WTC11 (cell line): ENCODE measurements at regions not wholly inside any gene's neighbourhood (a gene's known extent, or its start where the extent isn't known, plus 50 kb on each side); places are given as distances from the start of the nearest gene placed in this dataset.

Experiments
- AR ChIP-seq: fragments of 250-450 bp; sonication (Bioruptor Pico); IDR thresholded peaks from 2 replicates; pipeline ENCODE4 v1.9.0; 2021; ENCODE audit warnings: mild to moderate bottlenecking
- CREM ChIP-seq: sonication (generic); formaldehyde crosslinking; IDR thresholded peaks from 2 replicates; pipeline ENCODE4 v1.8.1; 2022; ENCODE audit warnings: mild to moderate bottlenecking, missing genetic modification reagents, moderate library complexity
- FOXJ3 ChIP-seq: sonication (generic); formaldehyde crosslinking; IDR thresholded peaks from 2 replicates; pipeline ENCODE4 v1.9.0; 2021; ENCODE audit warnings: missing genetic modification reagents, mild to moderate bottlenecking, borderline replicate concordance
- GABPB1 ChIP-seq: sonication (generic); formaldehyde crosslinking; IDR thresholded peaks from 2 replicates; pipeline ENCODE4 v1.8.1; 2023; ENCODE audit warnings: mild to moderate bottlenecking, missing genetic modification reagents
- HMGA2 ChIP-seq: fragments of 250-450 bp; sonication (Bioruptor Pico); IDR thresholded peaks from 2 replicates; pipeline ENCODE4 v1.4.0; 2021; ENCODE audit warnings: mild to moderate bottlenecking, moderate library complexity
- MYBL2 ChIP-seq: sonication (generic); formaldehyde crosslinking; IDR thresholded peaks from 2 replicates; pipeline ENCODE4 v1.8.1; 2023; ENCODE audit warnings: mild to moderate bottlenecking, moderate library complexity, missing genetic modification reagents
- NR3C1 ChIP-seq: sonication (generic); formaldehyde crosslinking; conservative IDR thresholded peaks from 2 replicates; pipeline ENCODE4 v1.8.1; 2023; ENCODE audit warnings: low read depth, mild to moderate bottlenecking, missing genetic modification reagents
- USF2 ChIP-seq: sonication (generic); formaldehyde crosslinking; IDR thresholded peaks from 2 replicates; pipeline ENCODE4 v1.8.1; 2023; ENCODE audit warnings: mild to moderate bottlenecking, missing genetic modification reagents, moderate library complexity
- ZNF121 ChIP-seq: sonication (generic); formaldehyde crosslinking; IDR thresholded peaks from 2 replicates; pipeline ENCODE4 v1.8.0; 2023; ENCODE audit warnings: missing genetic modification reagents
- ZNF416 ChIP-seq: fragments of 250-450 bp; sonication (Bioruptor Pico); IDR thresholded peaks from 2 replicates; pipeline ENCODE4 v1.9.0; 2021; ENCODE audit warnings: mild to moderate bottlenecking, inconsistent platforms
- TF ChIP-seq, protein P1 (sequence below): fragments of 200-600 bp; IDR thresholded peaks from 2 replicates; pipeline ENCODE4 v1.8.0; 2022; ENCODE audit warnings: antibody characterized with exemption
- TF ChIP-seq, protein P2 (sequence below): fragments of 250-450 bp; sonication (Bioruptor Pico); IDR thresholded peaks from 2 replicates; pipeline ENCODE4 v1.8.0; 2021; ENCODE audit warnings: mild to moderate bottlenecking
- TF ChIP-seq, protein P3 (sequence below): sonication (generic); formaldehyde crosslinking; conservative IDR thresholded peaks from 2 replicates; pipeline ENCODE4 v1.8.1; 2022; ENCODE audit warnings: mild to moderate bottlenecking, missing genetic modification reagents
- TF ChIP-seq, protein P4 (sequence below): sonication (generic); formaldehyde crosslinking; IDR thresholded peaks from 2 replicates; pipeline ENCODE4 v1.8.0; 2022; ENCODE audit warnings: mild to moderate bottlenecking, missing genetic modification reagents

DNA sequence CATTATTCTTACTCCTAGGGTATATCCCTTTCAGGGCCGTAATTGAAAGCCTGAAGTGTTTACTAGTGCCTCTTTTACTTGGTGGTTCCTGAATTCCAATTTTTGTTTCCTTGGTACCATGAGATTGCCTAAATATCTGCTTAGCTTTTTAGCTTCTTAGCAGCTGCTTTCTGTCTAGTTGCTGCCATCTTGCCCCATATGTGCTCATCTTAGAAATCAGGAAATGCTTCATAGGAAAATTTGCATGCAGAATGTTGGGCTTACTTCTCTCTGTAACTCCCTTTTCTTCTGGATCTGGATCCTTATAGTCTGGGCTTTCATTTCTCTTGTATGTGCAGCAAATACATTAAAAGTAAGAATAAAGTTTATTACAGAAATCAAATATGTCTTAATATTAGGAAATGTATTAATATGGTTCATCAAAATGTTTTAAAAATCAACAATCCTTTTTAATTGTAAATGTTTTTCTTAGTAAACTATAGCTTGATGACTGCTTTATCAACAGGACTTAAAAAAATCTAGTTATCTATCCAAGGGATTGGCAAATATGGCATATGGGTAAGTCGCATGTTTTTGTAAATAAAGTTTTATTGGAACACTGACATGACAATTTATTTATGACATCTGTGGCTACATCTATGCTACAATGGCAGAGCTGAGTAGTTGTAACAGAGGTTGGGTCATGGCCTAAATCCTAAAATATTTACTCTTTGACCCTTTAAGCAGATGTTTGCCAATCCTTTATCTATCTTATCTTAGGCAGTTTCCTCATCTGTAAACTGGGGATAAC lies 73.5 kb upstream of the CDK6 start:
- TF ChIP-seq, protein P1, sequence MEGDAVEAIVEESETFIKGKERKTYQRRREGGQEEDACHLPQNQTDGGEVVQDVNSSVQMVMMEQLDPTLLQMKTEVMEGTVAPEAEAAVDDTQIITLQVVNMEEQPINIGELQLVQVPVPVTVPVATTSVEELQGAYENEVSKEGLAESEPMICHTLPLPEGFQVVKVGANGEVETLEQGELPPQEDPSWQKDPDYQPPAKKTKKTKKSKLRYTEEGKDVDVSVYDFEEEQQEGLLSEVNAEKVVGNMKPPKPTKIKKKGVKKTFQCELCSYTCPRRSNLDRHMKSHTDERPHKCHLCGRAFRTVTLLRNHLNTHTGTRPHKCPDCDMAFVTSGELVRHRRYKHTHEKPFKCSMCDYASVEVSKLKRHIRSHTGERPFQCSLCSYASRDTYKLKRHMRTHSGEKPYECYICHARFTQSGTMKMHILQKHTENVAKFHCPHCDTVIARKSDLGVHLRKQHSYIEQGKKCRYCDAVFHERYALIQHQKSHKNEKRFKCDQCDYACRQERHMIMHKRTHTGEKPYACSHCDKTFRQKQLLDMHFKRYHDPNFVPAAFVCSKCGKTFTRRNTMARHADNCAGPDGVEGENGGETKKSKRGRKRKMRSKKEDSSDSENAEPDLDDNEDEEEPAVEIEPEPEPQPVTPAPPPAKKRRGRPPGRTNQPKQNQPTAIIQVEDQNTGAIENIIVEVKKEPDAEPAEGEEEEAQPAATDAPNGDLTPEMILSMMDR = no peak
- TF ChIP-seq MYBL2 (CRISPR knock-in tag) = no peak
- TF ChIP-seq ZNF121 (CRISPR knock-in tag) = no peak
- TF ChIP-seq ZNF416 (CRISPR knock-in tag) = no peak
- TF ChIP-seq, protein P2, sequence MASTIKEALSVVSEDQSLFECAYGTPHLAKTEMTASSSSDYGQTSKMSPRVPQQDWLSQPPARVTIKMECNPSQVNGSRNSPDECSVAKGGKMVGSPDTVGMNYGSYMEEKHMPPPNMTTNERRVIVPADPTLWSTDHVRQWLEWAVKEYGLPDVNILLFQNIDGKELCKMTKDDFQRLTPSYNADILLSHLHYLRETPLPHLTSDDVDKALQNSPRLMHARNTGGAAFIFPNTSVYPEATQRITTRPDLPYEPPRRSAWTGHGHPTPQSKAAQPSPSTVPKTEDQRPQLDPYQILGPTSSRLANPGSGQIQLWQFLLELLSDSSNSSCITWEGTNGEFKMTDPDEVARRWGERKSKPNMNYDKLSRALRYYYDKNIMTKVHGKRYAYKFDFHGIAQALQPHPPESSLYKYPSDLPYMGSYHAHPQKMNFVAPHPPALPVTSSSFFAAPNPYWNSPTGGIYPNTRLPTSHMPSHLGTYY (CRISPR knock-in tag) = no peak
- no peak for TF ChIP-seq AR
- no peak for TF ChIP-seq NR3C1 (CRISPR knock-in tag)
- TF ChIP-seq, protein P3, sequence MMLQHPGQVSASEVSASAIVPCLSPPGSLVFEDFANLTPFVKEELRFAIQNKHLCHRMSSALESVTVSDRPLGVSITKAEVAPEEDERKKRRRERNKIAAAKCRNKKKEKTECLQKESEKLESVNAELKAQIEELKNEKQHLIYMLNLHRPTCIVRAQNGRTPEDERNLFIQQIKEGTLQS (CRISPR knock-in tag) = no peak
- TF ChIP-seq HMGA2 (CRISPR knock-in tag) = no peak
- no peak for TF ChIP-seq GABPB1 (CRISPR knock-in tag)
- TF ChIP-seq FOXJ3 (CRISPR knock-in tag) = no peak
- TF ChIP-seq CREM = no peak
- TF ChIP-seq, protein P4, sequence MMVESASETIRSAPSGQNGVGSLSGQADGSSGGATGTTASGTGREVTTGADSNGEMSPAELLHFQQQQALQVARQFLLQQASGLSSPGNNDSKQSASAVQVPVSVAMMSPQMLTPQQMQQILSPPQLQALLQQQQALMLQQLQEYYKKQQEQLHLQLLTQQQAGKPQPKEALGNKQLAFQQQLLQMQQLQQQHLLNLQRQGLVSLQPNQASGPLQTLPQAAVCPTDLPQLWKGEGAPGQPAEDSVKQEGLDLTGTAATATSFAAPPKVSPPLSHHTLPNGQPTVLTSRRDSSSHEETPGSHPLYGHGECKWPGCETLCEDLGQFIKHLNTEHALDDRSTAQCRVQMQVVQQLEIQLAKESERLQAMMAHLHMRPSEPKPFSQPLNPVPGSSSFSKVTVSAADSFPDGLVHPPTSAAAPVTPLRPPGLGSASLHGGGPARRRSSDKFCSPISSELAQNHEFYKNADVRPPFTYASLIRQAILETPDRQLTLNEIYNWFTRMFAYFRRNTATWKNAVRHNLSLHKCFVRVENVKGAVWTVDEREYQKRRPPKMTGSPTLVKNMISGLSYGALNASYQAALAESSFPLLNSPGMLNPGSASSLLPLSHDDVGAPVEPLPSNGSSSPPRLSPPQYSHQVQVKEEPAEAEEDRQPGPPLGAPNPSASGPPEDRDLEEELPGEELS (CRISPR knock-in tag) = no peak
- no peak for TF ChIP-seq USF2 (CRISPR knock-in tag)
